GM12878 (cell line): ENCODE measurements at regions not wholly inside any gene's neighbourhood (a gene's known extent, or its start where the extent isn't known, plus 50 kb on each side); places are given as distances from the start of the nearest gene placed in this dataset.

Source experiments
- ATAC-seq: fragments of 200-7000 bp; cut with Tn5 transposase; 3 replicates; pipeline ENCODE4 v1.9.1; 2020; ENCODE audit warnings: mild to moderate bottlenecking, moderate library complexity
- BruUV-seq: library from RNA; stranded (reverse); fragments of 400-500 nt; replicated peaks from 2 replicates; lab custom pipeline; 2021; lab: Mats Ljungman, UMichigan
- CTCF ChIA-PET: fragments of 300-600 bp; sonication (Branson Sonifier 250); formaldehyde crosslinking; extraction: SDS; loops from one replicate; lab custom pipeline; 2021; ENCODE audit warnings: inconsistent platforms; lab: Yijun Ruan, JAX
- POLR2A ChIA-PET: fragments of 350-600 bp; formaldehyde crosslinking; extraction: SDS; loops from one replicate; lab custom pipeline; 2021; ENCODE audit warnings: inconsistent platforms; lab: Charles Lee
- RAD21 ChIA-PET: fragments of 300-600 bp; sonication (Branson Sonifier 250); formaldehyde crosslinking; loops from one replicate; lab custom pipeline; 2023; ENCODE audit warnings: antibody characterized with exemption; ENCODE audit not compliant: unreplicated experiment; lab: Charles Lee
- SMC1A ChIA-PET: fragments of 300-600 bp; sonication (Branson Sonifier 250); formaldehyde crosslinking; loops from one replicate; lab custom pipeline; 2023; ENCODE audit not compliant: unreplicated experiment, uncharacterized antibody; lab: Charles Lee
- DNase-seq: peaks from one replicate; pipeline ENCODE4 v3.0.0-alpha.2; 2011; ENCODE audit warnings: low read depth, low spot score
- FAIRE-seq: peaks from 3 replicates; lab custom pipeline; 2011; peaks lifted over from hg19 to GRCh38; lab: Jason Lieb, UNC
- H2AFZ ChIP-seq: 2 replicates; pipeline ENCODE4 v1.6.0; 2011; ENCODE audit warnings: low read depth, low read length, control low read depth; ENCODE audit not compliant: control insufficient read depth
- H3K27ac ChIP-seq: 2 replicates; pipeline ENCODE4 v1.5.1; 2011; ENCODE audit warnings: control low read depth; ENCODE audit not compliant: control insufficient read depth, insufficient read depth
- H3K27me3 ChIP-seq, 2 experiments: replicated peaks in 1 of 2; 2 replicates each; pipeline versions ENCODE4 v1.6.0 to v1.6.1; 2011; ENCODE audit warnings: low read length in 1 of 2; ENCODE audit not compliant: control insufficient read depth in 2 of 2, insufficient read depth in 2 of 2
- H3K36me3 ChIP-seq, 2 experiments: 2 replicates each; pipeline ENCODE4 v1.5.1; 2011; ENCODE audit warnings: low read length in 1 of 2; ENCODE audit not compliant: control insufficient read depth in 2 of 2, insufficient read depth in 2 of 2
- H3K4me1 ChIP-seq: 2 replicates; pipeline ENCODE4 v1.6.1; 2011; ENCODE audit warnings: mild to moderate bottlenecking, low read length, moderate library complexity, mixed read lengths; ENCODE audit not compliant: control insufficient read depth, insufficient read depth
- H3K4me2 ChIP-seq: 2 replicates; pipeline ENCODE4 v1.6.0; 2011; ENCODE audit warnings: control low read depth; ENCODE audit not compliant: control insufficient read depth, insufficient read depth
- H3K4me3 ChIP-seq: fragments of 200-600 bp; sonication (generic); 2 replicates; pipeline ENCODE4 v1.5.1; 2016
- H3K79me2 ChIP-seq: 2 replicates; pipeline ENCODE4 v1.6.0; 2011; ENCODE audit warnings: low read length; ENCODE audit not compliant: control insufficient read depth, insufficient read depth
- H3K9ac ChIP-seq: 2 replicates; pipeline ENCODE4 v1.8.0; 2011; ENCODE audit warnings: low read length, control low read depth, mixed read lengths; ENCODE audit not compliant: control insufficient read depth, insufficient read depth
- H3K9me3 ChIP-seq: replicated peaks from 3 replicates; pipeline ENCODE4 v1.5.1; 2011; ENCODE audit warnings: mild to moderate bottlenecking, low read length; ENCODE audit not compliant: control insufficient read depth, insufficient read depth
- H4K20me1 ChIP-seq: 2 replicates; pipeline ENCODE4 v1.6.0; 2011; ENCODE audit not compliant: control insufficient read depth, insufficient read depth
- BMI1 ChIP-seq: fragments of 450-650 bp; IDR thresholded peaks from 2 replicates; pipeline ENCODE4 v1.6.1; 2016; ENCODE audit warnings: mild to moderate bottlenecking, moderate library complexity, borderline replicate concordance
- CHD1 ChIP-seq: IDR thresholded peaks from 2 replicates; pipeline ENCODE4 v1.6.1; 2012; ENCODE audit warnings: low read depth, low read length, improper control_type of control experiment
- EGR1 ChIP-seq, 2 experiments: IDR thresholded peaks; 1 replicate in 1 of 2; 2 replicates in 1 of 2; pipeline ENCODE4 v1.6.1; 2011 to 2012; ENCODE audit warnings: low read depth in 2 of 2, low read length in 2 of 2, borderline replicate concordance in 1 of 2, mild to moderate bottlenecking in 1 of 2, moderate library complexity in 1 of 2
- JUNB ChIP-seq: IDR thresholded peaks from 2 replicates; pipeline ENCODE4 v1.6.1; 2016; ENCODE audit warnings: antibody characterized with exemption, mild to moderate bottlenecking
- MEF2B ChIP-seq: fragments of 450-650 bp; IDR thresholded peaks from 2 replicates; pipeline ENCODE4 v1.6.1; 2018; ENCODE audit warnings: mild to moderate bottlenecking, moderate library complexity; ENCODE audit not compliant: partially characterized antibody, poor library complexity, severe bottlenecking
- MYB ChIP-seq: fragments of 150-350 bp; IDR thresholded peaks from 2 replicates; pipeline ENCODE4 v1.6.1; 2014; ENCODE audit warnings: mild to moderate bottlenecking, low read depth, low read length, borderline replicate concordance
- RAD51 ChIP-seq: fragments of 450-650 bp; IDR thresholded peaks from 2 replicates; pipeline ENCODE4 v1.6.1; 2016; ENCODE audit warnings: moderate library complexity, mild to moderate bottlenecking, inconsistent platforms
- SMAD1 ChIP-seq: fragments of 450-650 bp; IDR thresholded peaks from 2 replicates; pipeline ENCODE4 v1.6.1; 2018; ENCODE audit warnings: mild to moderate bottlenecking, low read depth; ENCODE audit not compliant: partially characterized antibody
- SP1 ChIP-seq: IDR thresholded peaks from one replicate; pipeline ENCODE4 v1.6.1; 2011; ENCODE audit warnings: low read depth, low read length
- YBX1 ChIP-seq: fragments of 450-650 bp; IDR thresholded peaks from 2 replicates; pipeline ENCODE4 v1.6.1; 2016; ENCODE audit warnings: antibody characterized with exemption
- ZBED1 ChIP-seq: IDR thresholded peaks from 2 replicates; pipeline ENCODE4 v1.6.1; 2016; ENCODE audit warnings: borderline replicate concordance
- ZNF384 ChIP-seq: IDR thresholded peaks from 2 replicates; pipeline ENCODE4 v1.6.1; 2012; ENCODE audit warnings: low read depth, mild to moderate bottlenecking, low read length, improper control_type of control experiment, borderline replicate concordance
- WGBS: methylation state at CpG from one replicate; pipeline ENCODE4 v1.1.6; 2016; ENCODE audit warnings: low lambda C conversion rate; ENCODE audit not compliant: insufficient replicate concordance, insufficient coverage; ENCODE audit errors: missing lambda C conversion rate; 5-methylcytosine and 5-hydroxymethylcytosine counted together
- in situ Hi-C: fragments of 300-500 bp; cut with MboI; formaldehyde crosslinking; loops from 9 replicates; pipeline ENCODE4 v1.14.3; 2018; ENCODE audit warnings: mixed read lengths
- intact Hi-C: fragments of 100-400 bp; cut with micrococcal nuclease; formaldehyde crosslinking; loops from one replicate; pipeline ENCODE4 v1.14.2; 2022; ENCODE audit not compliant: unreplicated experiment
- TF ChIP-seq, protein P1 (sequence below): fragments of 450-650 bp; IDR thresholded peaks from 2 replicates; pipeline ENCODE4 v1.6.1; 2017; ENCODE audit warnings: antibody characterized with exemption, mild to moderate bottlenecking, moderate library complexity
- TF ChIP-seq, protein P2 (sequence below): IDR thresholded peaks from 2 replicates; pipeline ENCODE4 v1.6.1; 2012; ENCODE audit warnings: low read length, inconsistent platforms
- TF ChIP-seq, protein P3 (sequence below): IDR thresholded peaks from 2 replicates; pipeline ENCODE4 v1.6.1; 2011; ENCODE audit warnings: borderline replicate concordance, low read depth, mild to moderate bottlenecking, moderate library complexity, mixed read lengths, low read length; ENCODE audit not compliant: insufficient read depth; ENCODE audit errors: extremely low read length
- TF ChIP-seq, protein P4 (sequence below): IDR thresholded peaks from 2 replicates; pipeline ENCODE4 v1.6.1; 2012; ENCODE audit warnings: low read depth, low read length, improper control_type of control experiment
- TF ChIP-seq, protein P5 (sequence below): fragments of 450-650 bp; IDR thresholded peaks from 2 replicates; pipeline ENCODE4 v1.6.1; 2017; ENCODE audit warnings: borderline replicate concordance

DNA sequence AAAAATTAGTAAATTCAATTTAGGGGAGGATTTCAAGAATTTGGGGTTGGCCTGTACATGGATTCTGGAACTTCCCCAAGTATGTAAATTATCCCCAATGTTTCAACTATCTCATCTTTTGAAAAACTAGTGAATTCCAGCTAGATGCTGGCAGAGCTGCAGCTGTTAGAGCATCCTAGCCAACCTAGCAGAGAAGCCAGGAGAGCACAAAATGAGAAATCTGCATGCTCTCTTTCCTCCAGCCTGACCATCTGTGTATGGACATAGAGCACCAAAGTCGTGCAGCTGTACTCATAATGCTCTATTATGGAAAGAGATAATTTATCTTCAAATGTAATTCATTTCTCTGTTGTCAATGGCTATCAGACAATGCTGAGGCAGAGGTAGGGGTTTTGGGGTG, 1217.7 kb downstream of the PCDH19 start (continued):
- TF ChIP-seq, protein P1, sequence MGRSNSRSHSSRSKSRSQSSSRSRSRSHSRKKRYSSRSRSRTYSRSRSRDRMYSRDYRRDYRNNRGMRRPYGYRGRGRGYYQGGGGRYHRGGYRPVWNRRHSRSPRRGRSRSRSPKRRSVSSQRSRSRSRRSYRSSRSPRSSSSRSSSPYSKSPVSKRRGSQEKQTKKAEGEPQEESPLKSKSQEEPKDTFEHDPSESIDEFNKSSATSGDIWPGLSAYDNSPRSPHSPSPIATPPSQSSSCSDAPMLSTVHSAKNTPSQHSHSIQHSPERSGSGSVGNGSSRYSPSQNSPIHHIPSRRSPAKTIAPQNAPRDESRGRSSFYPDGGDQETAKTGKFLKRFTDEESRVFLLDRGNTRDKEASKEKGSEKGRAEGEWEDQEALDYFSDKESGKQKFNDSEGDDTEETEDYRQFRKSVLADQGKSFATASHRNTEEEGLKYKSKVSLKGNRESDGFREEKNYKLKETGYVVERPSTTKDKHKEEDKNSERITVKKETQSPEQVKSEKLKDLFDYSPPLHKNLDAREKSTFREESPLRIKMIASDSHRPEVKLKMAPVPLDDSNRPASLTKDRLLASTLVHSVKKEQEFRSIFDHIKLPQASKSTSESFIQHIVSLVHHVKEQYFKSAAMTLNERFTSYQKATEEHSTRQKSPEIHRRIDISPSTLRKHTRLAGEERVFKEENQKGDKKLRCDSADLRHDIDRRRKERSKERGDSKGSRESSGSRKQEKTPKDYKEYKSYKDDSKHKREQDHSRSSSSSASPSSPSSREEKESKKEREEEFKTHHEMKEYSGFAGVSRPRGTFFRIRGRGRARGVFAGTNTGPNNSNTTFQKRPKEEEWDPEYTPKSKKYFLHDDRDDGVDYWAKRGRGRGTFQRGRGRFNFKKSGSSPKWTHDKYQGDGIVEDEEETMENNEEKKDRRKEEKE, result no peak
- TF ChIP-seq BMI1 (no peak), MEF2B (no peak)

DNA sequence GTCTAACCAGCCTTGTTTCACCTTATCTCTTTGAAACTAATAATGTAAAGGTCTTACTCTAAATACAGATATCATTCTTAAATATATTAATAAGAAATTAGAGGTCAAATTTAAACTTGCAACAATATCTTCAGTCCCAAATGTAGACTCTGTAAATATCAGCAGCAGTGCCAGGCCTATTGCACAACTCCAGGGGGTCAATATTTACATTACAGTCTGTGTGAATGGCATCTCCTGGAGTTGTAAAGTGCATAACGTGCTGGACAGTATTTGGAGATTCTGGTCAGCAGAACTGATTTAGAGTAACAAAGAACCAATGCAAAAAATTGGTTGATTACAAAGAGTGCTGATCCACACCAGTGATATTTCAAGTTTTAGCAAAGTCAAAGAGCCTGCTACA, 1225.9 kb downstream of the PCDH19 start:
- ChIA-PET SMC1A (no interaction called here), CTCF (no interaction called here), POLR2A (no interaction called here), RAD21 (no interaction called here)
- Histone ChIP-seq H3K4me1 (no peaks in the 10 kb centered on the region), H3K79me2 (no peaks in the 10 kb centered on the region), H3K9me3 (no peaks in the 10 kb centered on the region), H4K20me1 (no peaks in the 10 kb centered on the region), H3K36me3 (no peaks in the 10 kb centered on the region), H3K4me2 (no peak overlapping the region), H3K27ac (no peak overlapping the region), H3K27me3 (no peaks in the 10 kb centered on the region), H2AFZ (no peak overlapping the region), H3K9ac (no peak overlapping the region), H3K4me3 (no peak overlapping the region)
- intact Hi-C loops (no loop called here), in situ Hi-C loops (no loop called here)
- ATAC-seq (no peak), FAIRE-seq (no peak), DNase-seq (no peak)
- 25% methylated on average over 1 of the region's 1 CpG for WGBS
- no TSS peak for BruUV-seq
- TF ChIP-seq, protein P2, sequence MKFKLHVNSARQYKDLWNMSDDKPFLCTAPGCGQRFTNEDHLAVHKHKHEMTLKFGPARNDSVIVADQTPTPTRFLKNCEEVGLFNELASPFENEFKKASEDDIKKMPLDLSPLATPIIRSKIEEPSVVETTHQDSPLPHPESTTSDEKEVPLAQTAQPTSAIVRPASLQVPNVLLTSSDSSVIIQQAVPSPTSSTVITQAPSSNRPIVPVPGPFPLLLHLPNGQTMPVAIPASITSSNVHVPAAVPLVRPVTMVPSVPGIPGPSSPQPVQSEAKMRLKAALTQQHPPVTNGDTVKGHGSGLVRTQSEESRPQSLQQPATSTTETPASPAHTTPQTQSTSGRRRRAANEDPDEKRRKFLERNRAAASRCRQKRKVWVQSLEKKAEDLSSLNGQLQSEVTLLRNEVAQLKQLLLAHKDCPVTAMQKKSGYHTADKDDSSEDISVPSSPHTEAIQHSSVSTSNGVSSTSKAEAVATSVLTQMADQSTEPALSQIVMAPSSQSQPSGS, result no peak
- no peak for TF ChIP-seq JUNB
- TF ChIP-seq MYB, result no peak
- no peak for TF ChIP-seq YBX1
- TF ChIP-seq, protein P3, sequence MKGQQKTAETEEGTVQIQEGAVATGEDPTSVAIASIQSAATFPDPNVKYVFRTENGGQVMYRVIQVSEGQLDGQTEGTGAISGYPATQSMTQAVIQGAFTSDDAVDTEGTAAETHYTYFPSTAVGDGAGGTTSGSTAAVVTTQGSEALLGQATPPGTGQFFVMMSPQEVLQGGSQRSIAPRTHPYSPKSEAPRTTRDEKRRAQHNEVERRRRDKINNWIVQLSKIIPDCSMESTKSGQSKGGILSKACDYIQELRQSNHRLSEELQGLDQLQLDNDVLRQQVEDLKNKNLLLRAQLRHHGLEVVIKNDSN, result no peak
- TF ChIP-seq EGR1 (IDR thresholded peaks at IDR 0.05; ENCODE audit: borderline replicate concordance in 1 of 2, low read depth in 2 of 2, low read length in 2 of 2), result no peak
- no peak for TF ChIP-seq ZBED1
- TF ChIP-seq SMAD1, result no peak
- TF ChIP-seq SP1, result no peak
- TF ChIP-seq, protein P4, sequence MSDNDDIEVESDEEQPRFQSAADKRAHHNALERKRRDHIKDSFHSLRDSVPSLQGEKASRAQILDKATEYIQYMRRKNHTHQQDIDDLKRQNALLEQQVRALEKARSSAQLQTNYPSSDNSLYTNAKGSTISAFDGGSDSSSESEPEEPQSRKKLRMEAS, result no peak
- TF ChIP-seq RAD51, result no peak
- TF ChIP-seq, protein P5, sequence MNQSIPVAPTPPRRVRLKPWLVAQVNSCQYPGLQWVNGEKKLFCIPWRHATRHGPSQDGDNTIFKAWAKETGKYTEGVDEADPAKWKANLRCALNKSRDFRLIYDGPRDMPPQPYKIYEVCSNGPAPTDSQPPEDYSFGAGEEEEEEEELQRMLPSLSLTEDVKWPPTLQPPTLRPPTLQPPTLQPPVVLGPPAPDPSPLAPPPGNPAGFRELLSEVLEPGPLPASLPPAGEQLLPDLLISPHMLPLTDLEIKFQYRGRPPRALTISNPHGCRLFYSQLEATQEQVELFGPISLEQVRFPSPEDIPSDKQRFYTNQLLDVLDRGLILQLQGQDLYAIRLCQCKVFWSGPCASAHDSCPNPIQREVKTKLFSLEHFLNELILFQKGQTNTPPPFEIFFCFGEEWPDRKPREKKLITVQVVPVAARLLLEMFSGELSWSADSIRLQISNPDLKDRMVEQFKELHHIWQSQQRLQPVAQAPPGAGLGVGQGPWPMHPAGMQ, result no peak
- TF ChIP-seq ZNF384, result no peak
- TF ChIP-seq CHD1, result no peak
